ENCODE measurements at regions not wholly inside any gene's neighbourhood (a gene's known extent, or its start where the extent isn't known, plus 50 kb on each side); places are given as distances from the start of the nearest gene placed in this dataset.

DNA sequence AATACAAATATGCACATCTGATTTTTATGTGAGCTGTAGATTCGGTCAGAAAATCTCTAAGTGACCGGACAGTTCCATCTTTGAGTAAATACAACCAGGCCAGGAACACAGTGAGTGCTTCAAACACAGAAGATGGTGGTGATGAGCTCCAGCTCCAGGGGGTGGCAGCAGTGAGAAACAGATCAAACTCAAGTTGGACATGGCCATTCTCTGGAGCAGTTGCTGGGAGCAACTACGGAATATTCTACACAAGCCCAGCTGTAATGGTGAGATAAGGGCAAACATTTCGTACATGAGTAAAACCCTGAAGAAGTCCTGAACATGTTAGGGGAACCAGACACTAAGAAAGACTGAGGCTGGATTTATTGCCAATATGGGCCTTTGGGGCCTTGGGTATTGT is 100.7 kb downstream of the BARHL2 start:
- TF ChIP-seq, protein P1, sequence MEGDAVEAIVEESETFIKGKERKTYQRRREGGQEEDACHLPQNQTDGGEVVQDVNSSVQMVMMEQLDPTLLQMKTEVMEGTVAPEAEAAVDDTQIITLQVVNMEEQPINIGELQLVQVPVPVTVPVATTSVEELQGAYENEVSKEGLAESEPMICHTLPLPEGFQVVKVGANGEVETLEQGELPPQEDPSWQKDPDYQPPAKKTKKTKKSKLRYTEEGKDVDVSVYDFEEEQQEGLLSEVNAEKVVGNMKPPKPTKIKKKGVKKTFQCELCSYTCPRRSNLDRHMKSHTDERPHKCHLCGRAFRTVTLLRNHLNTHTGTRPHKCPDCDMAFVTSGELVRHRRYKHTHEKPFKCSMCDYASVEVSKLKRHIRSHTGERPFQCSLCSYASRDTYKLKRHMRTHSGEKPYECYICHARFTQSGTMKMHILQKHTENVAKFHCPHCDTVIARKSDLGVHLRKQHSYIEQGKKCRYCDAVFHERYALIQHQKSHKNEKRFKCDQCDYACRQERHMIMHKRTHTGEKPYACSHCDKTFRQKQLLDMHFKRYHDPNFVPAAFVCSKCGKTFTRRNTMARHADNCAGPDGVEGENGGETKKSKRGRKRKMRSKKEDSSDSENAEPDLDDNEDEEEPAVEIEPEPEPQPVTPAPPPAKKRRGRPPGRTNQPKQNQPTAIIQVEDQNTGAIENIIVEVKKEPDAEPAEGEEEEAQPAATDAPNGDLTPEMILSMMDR (IDR thresholded peaks at IDR 0.05): no peak
- TF ChIP-seq POLR2AphosphoS5 (IDR thresholded peaks at IDR 0.05) (no peak), POLR2A (IDR thresholded peaks at IDR 0.05) (no peak)

All from breast epithelium (tissue), 3 donors.